ENCODE measurements at regions not wholly inside any gene's neighbourhood (a gene's known extent, or its start where the extent isn't known, plus 50 kb on each side); places are given as distances from the start of the nearest gene placed in this dataset.
A peak's percentile ranks its signal among the peaks of the same experiment; 100 is the strongest.

DNA sequence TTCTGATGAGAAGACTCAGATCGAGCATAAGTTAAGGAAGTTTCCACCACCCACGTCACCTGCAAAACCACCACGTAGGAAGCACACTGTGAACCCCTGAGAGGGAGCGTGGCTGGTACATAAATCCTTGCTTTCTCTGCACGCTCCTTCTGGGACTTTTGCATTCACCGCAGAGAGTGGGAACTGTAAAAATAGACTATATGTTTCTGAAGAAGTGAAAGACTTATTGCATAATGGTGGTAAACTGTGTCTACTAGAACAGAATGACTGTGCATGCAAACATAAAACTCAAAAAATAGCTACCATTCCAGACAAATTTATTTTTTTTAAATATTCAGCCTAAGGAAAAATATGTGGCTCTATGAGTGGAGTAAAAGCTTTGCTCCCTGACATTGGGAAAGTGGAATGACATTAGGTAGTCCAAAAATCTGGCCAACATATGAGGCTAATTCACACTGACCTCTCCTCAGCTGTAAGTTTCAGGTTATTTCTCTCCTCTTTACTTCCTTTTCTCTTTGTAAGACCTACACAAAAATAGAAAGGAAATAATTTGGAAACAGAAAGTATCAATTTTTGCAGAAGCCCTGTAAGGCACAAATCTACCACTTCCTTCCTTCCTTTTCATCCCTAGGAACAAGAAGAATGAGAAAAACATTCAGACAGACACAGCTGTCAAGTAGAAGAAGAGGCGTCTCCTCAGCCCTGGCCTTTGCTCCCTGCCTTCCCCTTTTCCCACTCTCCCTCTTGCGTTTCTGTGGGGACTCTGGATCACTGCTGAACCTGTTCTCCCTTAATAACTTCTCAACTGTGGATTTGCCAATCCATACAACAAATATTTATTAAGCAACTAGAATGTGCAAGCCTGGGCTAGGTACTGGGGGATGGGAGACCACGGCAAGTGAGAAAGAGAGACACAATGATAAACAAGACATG, 264.3 kb upstream of the FOXN3 start:
- H3K4me3 ChIP-seq = no peak overlapping the region
- peaks cover 0 to 5% (median 0%) of the 10 kb centered on the region in 4 donors for H3K4me1 ChIP-seq
- no peaks in the 10 kb centered on the region for H3K36me3 ChIP-seq
- H3K27ac ChIP-seq = peak overlapping the region in 1 of 4 donors; percentile 17
- no peaks in the 10 kb centered on the region for H3K27me3 ChIP-seq
- 69 to 76% methylated on average over 9 of the region's 9 CpGs for WGBS, 2 donors
- TF ChIP-seq, protein P1, sequence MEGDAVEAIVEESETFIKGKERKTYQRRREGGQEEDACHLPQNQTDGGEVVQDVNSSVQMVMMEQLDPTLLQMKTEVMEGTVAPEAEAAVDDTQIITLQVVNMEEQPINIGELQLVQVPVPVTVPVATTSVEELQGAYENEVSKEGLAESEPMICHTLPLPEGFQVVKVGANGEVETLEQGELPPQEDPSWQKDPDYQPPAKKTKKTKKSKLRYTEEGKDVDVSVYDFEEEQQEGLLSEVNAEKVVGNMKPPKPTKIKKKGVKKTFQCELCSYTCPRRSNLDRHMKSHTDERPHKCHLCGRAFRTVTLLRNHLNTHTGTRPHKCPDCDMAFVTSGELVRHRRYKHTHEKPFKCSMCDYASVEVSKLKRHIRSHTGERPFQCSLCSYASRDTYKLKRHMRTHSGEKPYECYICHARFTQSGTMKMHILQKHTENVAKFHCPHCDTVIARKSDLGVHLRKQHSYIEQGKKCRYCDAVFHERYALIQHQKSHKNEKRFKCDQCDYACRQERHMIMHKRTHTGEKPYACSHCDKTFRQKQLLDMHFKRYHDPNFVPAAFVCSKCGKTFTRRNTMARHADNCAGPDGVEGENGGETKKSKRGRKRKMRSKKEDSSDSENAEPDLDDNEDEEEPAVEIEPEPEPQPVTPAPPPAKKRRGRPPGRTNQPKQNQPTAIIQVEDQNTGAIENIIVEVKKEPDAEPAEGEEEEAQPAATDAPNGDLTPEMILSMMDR (IDR thresholded peaks at IDR 0.05) = no peak
- TF ChIP-seq EP300 (IDR thresholded peaks at IDR 0.05) = peak in 1 of 2 donors; percentile 28
- no peak for DNase-seq (ENCODE audit: low spot score in 2 of 2)
- peaks cover 0 to 10% (median 0%) of the 10 kb centered on the region in 4 donors for H3K9me3 ChIP-seq

DNA sequence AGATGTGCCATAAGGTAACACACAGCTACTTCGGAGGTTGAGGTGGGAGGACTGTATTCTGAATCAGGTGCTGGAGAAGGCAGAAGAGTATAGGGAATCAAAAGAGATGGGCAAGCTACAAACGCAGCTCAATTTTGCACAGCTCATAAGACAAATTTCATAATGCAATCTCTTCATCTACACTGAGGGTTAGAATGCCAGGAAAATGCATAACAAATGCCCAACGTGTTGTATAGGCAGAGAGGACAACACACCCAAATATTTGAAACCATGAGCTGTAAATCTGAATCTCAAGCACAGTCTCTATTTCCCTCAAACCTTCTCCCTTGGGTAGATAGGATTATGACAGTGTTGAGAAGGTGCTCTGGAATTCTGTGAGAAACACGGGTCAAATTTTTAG, 263.1 kb upstream of the FOXN3 start:
- H3K27ac ChIP-seq = no peak overlapping the region
- H3K4me1 ChIP-seq = peaks cover 0 to 5% (median 0%) of the 10 kb centered on the region in 4 donors
- no peak overlapping the region for H3K4me3 ChIP-seq
- peaks cover 0 to 10% (median 0%) of the 10 kb centered on the region in 4 donors for H3K9me3 ChIP-seq
- no peak for DNase-seq (ENCODE audit: low spot score in 2 of 2)
- H3K36me3 ChIP-seq = no peaks in the 10 kb centered on the region
- 79% methylated on average over 4 of the region's 4 CpGs for WGBS, 2 donors
- TF ChIP-seq, protein P1 (IDR thresholded peaks at IDR 0.05) = no peak
- TF ChIP-seq POLR2A (IDR thresholded peaks at IDR 0.05) (no peak), EP300 (IDR thresholded peaks at IDR 0.05) (no peak)
- no peaks in the 10 kb centered on the region for H3K27me3 ChIP-seq

DNA sequence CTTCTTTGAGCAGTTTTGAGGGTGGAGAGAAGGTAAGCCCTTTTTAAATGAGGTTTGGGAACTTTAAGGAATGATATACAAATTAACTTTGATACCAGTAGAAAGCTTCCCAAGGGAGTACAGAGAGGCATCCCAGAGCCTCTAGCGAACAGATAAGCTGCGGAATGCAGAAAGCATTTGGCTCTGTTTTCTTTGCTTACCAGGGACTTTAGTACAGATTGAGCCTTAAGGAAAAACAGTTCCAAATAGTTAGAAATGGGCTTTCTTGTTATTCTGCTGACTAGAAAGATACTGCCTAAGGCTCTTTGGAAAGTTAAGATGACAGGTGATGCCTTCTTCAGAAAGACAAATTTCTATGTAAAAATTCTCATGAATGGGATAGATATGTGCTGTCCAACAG, 261.7 kb upstream of the FOXN3 start:
- no peak for DNase-seq (ENCODE audit: low spot score in 2 of 2)
- H3K27ac ChIP-seq = no peak overlapping the region
- TF ChIP-seq, protein P1 (IDR thresholded peaks at IDR 0.05) = no peak
- TF ChIP-seq POLR2A (IDR thresholded peaks at IDR 0.05) (no peak), EP300 (IDR thresholded peaks at IDR 0.05) (no peak)
- H3K36me3 ChIP-seq = no peaks in the 10 kb centered on the region
- no peak overlapping the region for H3K4me3 ChIP-seq
- H3K9me3 ChIP-seq = peaks cover 0 to 4% (median 0%) of the 10 kb centered on the region in 4 donors
- peaks cover 0 to 5% (median 0%) of the 10 kb centered on the region in 4 donors for H3K4me1 ChIP-seq
- 82 to 83% methylated on average over 2 of the region's 2 CpGs for WGBS, 2 donors
- no peaks in the 10 kb centered on the region for H3K27me3 ChIP-seq

DNA sequence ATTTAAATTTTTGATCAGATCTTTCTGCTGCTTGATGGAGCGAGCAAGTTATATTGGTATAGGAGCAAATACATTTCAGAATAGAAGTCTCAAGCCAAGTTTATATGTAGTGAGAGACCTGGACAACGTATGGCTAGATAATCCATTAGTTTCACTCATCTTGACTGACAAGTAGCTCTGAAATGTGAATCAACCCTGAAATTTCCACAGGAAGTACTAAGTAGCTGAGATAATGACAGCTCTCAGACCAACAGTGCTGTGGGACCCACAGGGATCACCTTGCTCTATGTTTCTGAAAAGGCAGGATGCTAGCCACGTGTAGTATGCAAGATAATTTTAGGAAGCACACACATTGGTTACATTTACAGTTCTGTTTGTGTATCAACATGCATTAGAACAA, 258.6 kb upstream of the FOXN3 start:
- TF ChIP-seq EP300 (IDR thresholded peaks at IDR 0.05) = no peak
- TF ChIP-seq POLR2A (IDR thresholded peaks at IDR 0.05) = no peak
- TF ChIP-seq, protein P1 (IDR thresholded peaks at IDR 0.05) = no peak

DNA sequence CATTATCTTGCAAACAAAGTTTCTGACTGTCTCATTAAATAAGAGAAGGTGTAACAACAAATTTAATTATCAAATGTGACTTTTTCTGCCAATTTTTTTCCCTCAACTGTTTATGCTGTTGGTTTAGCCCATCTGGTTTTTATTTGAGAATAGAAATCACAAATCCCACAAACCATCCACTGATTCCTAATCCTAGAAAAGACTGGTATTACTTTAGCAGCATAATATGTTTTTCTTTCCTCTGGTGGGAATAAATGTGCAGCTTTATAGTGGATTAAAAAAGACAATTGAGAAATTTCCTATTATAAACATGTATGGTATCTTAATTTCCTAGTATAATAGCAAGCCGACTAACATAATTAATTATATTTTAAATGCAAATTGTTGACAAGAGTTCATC, 257.9 kb upstream of the FOXN3 start:
- 33 to 55% methylated on average over 1 of the region's 1 CpG for WGBS, 2 donors
- Histone ChIP-seq H3K27me3 (no peaks in the 10 kb centered on the region), H3K36me3 (no peaks in the 10 kb centered on the region), H3K9me3 (no peaks in the 10 kb centered on the region), H3K27ac (no peak overlapping the region), H3K4me3 (no peak overlapping the region), H3K4me1 (no peaks in the 10 kb centered on the region)
- DNase-seq (ENCODE audit: low spot score in 2 of 2) = no peak
- TF ChIP-seq POLR2A (IDR thresholded peaks at IDR 0.05) = no peak
- no peak for TF ChIP-seq EP300 (IDR thresholded peaks at IDR 0.05)
- TF ChIP-seq, protein P1 (IDR thresholded peaks at IDR 0.05) = no peak

More for the DNA sequence above, 258.6 kb upstream of the FOXN3 start:
- H3K4me3 ChIP-seq = no peak overlapping the region
- no peaks in the 10 kb centered on the region for H3K9me3 ChIP-seq
- H3K27ac ChIP-seq = no peak overlapping the region
- no peaks in the 10 kb centered on the region for H3K36me3 ChIP-seq
- no peaks in the 10 kb centered on the region for H3K4me1 ChIP-seq
- DNase-seq (ENCODE audit: low spot score in 2 of 2) = no peak
- 66 to 67% methylated on average over 3 of the region's 3 CpGs for WGBS, 2 donors
- H3K27me3 ChIP-seq = no peaks in the 10 kb centered on the region

Measured in tibial nerve (tissue), 4 donors.